Stomach (tissue), 4 donors: ENCODE measurements at regions not wholly inside any gene's neighbourhood (a gene's known extent, or its start where the extent isn't known, plus 50 kb on each side); places are given as distances from the start of the nearest gene placed in this dataset.

Source experiments
- POLR2A ChIP-seq, 4 donors: fragments of 450-650 bp; IDR thresholded peaks; one replicate each; pipeline ENCODE4 v1.6.1; 2016; ENCODE audit warnings: antibody characterized with exemption in 4 of 4, control low read depth in 2 of 4, mild to moderate bottlenecking in 1 of 4, moderate library complexity in 1 of 4
- POLR2AphosphoS5 ChIP-seq, 3 donors: sonication (generic); formaldehyde crosslinking; IDR thresholded peaks; one replicate each; pipeline ENCODE4 v1.6.1; 2016; ENCODE audit warnings: antibody characterized with exemption in 3 of 3
- TF ChIP-seq, protein P1 (sequence below), 7 experiments: fragments of 450-650 bp in 4 of 7; fragments of 200-600 bp in 3 of 7; sonication (generic) in 3 of 7; IDR thresholded peaks; one replicate each; pipeline ENCODE4 v1.5.1; 2016 to 2019; ENCODE audit warnings: antibody characterized with exemption in 7 of 7, control low read depth in 2 of 7, mild to moderate bottlenecking in 1 of 7

DNA sequence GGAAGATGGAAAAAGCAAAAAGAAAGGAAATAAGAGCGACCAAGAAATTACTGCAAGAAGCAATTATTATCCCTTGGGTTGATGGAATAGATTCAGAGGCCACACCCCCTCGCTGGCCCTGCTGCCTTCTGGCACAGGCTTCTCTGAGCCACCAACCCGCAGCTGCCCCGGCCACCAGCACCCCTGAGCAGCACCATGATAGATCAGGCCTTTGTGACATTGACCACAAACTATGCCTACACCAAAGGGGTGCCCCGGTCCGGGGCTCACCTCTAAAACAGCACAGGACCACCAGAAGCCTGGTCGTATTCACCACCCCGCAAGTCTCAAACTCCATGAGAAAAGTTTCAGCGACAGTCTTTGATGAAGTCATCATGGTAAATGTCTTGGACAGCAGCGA, 1059.3 kb downstream of the SLITRK1 start:
- TF ChIP-seq, protein P1, sequence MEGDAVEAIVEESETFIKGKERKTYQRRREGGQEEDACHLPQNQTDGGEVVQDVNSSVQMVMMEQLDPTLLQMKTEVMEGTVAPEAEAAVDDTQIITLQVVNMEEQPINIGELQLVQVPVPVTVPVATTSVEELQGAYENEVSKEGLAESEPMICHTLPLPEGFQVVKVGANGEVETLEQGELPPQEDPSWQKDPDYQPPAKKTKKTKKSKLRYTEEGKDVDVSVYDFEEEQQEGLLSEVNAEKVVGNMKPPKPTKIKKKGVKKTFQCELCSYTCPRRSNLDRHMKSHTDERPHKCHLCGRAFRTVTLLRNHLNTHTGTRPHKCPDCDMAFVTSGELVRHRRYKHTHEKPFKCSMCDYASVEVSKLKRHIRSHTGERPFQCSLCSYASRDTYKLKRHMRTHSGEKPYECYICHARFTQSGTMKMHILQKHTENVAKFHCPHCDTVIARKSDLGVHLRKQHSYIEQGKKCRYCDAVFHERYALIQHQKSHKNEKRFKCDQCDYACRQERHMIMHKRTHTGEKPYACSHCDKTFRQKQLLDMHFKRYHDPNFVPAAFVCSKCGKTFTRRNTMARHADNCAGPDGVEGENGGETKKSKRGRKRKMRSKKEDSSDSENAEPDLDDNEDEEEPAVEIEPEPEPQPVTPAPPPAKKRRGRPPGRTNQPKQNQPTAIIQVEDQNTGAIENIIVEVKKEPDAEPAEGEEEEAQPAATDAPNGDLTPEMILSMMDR (IDR thresholded peaks at IDR 0.05) = no peak
- TF ChIP-seq POLR2A (IDR thresholded peaks at IDR 0.05) (no peak), POLR2AphosphoS5 (IDR thresholded peaks at IDR 0.05) (no peak)
